ENCODE measurements at regions not wholly inside any gene's neighbourhood (a gene's known extent, or its start where the extent isn't known, plus 50 kb on each side); places are given as distances from the start of the nearest gene placed in this dataset.

GRCh38 chr2:83900862-83901261 is 558.2 kb downstream of the SUCLG1 start:
- Histone ChIP-seq H3K4me2 (no peak overlapping the region), H3K27me3 (no peaks in the 10 kb centered on the region), H3K9me3 (ENCODE audit: low read depth) (no peaks in the 10 kb centered on the region), H3K79me2 (no peaks in the 10 kb centered on the region), H4K20me1 (ENCODE audit: insufficient read depth, poor library complexity, severe bottlenecking) (no peaks in the 10 kb centered on the region), H3K9me2 (replicated peaks; ENCODE audit: insufficient read depth) (no peaks in the 10 kb centered on the region), H3K4me1 (ENCODE audit: insufficient read depth) (no peaks in the 10 kb centered on the region), H3K27ac (no peak overlapping the region), H3K36me3 (replicated peaks; ENCODE audit: insufficient read depth, low read depth) (no peaks in the 10 kb centered on the region), H3K4me3 (no peak overlapping the region), H2AFZ (no peak overlapping the region)
- 88% methylated on average over 1 of the region's 1 CpG for WGBS (ENCODE audit: low lambda C conversion rate, missing lambda C conversion rate)
- TF ChIP-seq CTCF (IDR thresholded peaks at IDR 0.05; ENCODE audit: poor library complexity) (no peak), EZH2 (IDR thresholded peaks at IDR 0.05; ENCODE audit: borderline replicate concordance) (no peak), EZH2phosphoT487 (IDR thresholded peaks at IDR 0.05; ENCODE audit: low read depth, severe bottlenecking, unreplicated experiment) (no peak)
- peak; percentile 6 for DNase-seq (ENCODE audit: low spot score)

- TF ChIP-seq EZH2phosphoT487 (IDR thresholded peaks at IDR 0.05; ENCODE audit: low read depth, severe bottlenecking, unreplicated experiment): no peak
- no peak for TF ChIP-seq CTCF (IDR thresholded peaks at IDR 0.05; ENCODE audit: poor library complexity)
- no peak for TF ChIP-seq EZH2 (IDR thresholded peaks at IDR 0.05; ENCODE audit: borderline replicate concordance)
- Histone ChIP-seq H3K9me2 (replicated peaks; ENCODE audit: insufficient read depth) (no peaks in the 10 kb centered on the region), H3K4me2 (no peak overlapping the region), H3K27ac (no peak overlapping the region), H2AFZ (no peak overlapping the region), H3K9me3 (ENCODE audit: low read depth) (no peaks in the 10 kb centered on the region), H3K79me2 (no peaks in the 10 kb centered on the region), H4K20me1 (ENCODE audit: insufficient read depth, poor library complexity, severe bottlenecking) (no peaks in the 10 kb centered on the region), H3K4me3 (no peak overlapping the region), H3K36me3 (replicated peaks; ENCODE audit: insufficient read depth, low read depth) (no peaks in the 10 kb centered on the region), H3K4me1 (ENCODE audit: insufficient read depth) (no peaks in the 10 kb centered on the region), H3K27me3 (no peaks in the 10 kb centered on the region)
- no peak for DNase-seq (ENCODE audit: low spot score)
- WGBS (ENCODE audit: low lambda C conversion rate, missing lambda C conversion rate): 83% methylated on average over 1 of the region's 1 CpG
Observed at GRCh38 chr2:83899271-83899670, 559.8 kb downstream of the SUCLG1 start.

- Histone ChIP-seq H3K27me3 (no peaks in the 10 kb centered on the region), H3K79me2 (no peaks in the 10 kb centered on the region), H3K36me3 (replicated peaks; ENCODE audit: insufficient read depth, low read depth) (no peaks in the 10 kb centered on the region), H3K4me1 (ENCODE audit: insufficient read depth) (no peaks in the 10 kb centered on the region), H3K4me2 (no peak overlapping the region), H2AFZ (no peak overlapping the region), H3K4me3 (no peak overlapping the region), H3K9me2 (replicated peaks; ENCODE audit: insufficient read depth) (no peaks in the 10 kb centered on the region), H3K9me3 (ENCODE audit: low read depth) (no peaks in the 10 kb centered on the region), H3K27ac (no peak overlapping the region), H4K20me1 (ENCODE audit: insufficient read depth, poor library complexity, severe bottlenecking) (no peaks in the 10 kb centered on the region)
- WGBS (ENCODE audit: low lambda C conversion rate, missing lambda C conversion rate): 89% methylated on average over 3 of the region's 3 CpGs
- no peak for DNase-seq (ENCODE audit: low spot score)
- TF ChIP-seq CTCF (IDR thresholded peaks at IDR 0.05; ENCODE audit: poor library complexity): no peak
- no peak for TF ChIP-seq EZH2 (IDR thresholded peaks at IDR 0.05; ENCODE audit: borderline replicate concordance)
Observed at GRCh38 chr2:83894976-83895375, 564.1 kb downstream of the SUCLG1 start.

- no peak overlapping the region for H3K27ac ChIP-seq
- H4K20me1 ChIP-seq (ENCODE audit: insufficient read depth, poor library complexity, severe bottlenecking): no peaks in the 10 kb centered on the region
- H3K36me3 ChIP-seq (replicated peaks; ENCODE audit: insufficient read depth, low read depth): no peaks in the 10 kb centered on the region
- H2AFZ ChIP-seq: no peak overlapping the region
- no peak overlapping the region for H3K4me2 ChIP-seq
- H3K79me2 ChIP-seq: no peaks in the 10 kb centered on the region
- no peaks in the 10 kb centered on the region for H3K9me3 ChIP-seq (ENCODE audit: low read depth)
- no peak overlapping the region for H3K4me3 ChIP-seq
- TF ChIP-seq CTCF (IDR thresholded peaks at IDR 0.05; ENCODE audit: poor library complexity): no peak
- no peak for TF ChIP-seq EZH2 (IDR thresholded peaks at IDR 0.05; ENCODE audit: borderline replicate concordance)
- TF ChIP-seq EZH2phosphoT487 (IDR thresholded peaks at IDR 0.05; ENCODE audit: low read depth, severe bottlenecking, unreplicated experiment): no peak
- no peaks in the 10 kb centered on the region for H3K9me2 ChIP-seq (replicated peaks; ENCODE audit: insufficient read depth)
- no peak for DNase-seq (ENCODE audit: low spot score)
- no peaks in the 10 kb centered on the region for H3K4me1 ChIP-seq (ENCODE audit: insufficient read depth)
- H3K27me3 ChIP-seq: no peaks in the 10 kb centered on the region
Observed at GRCh38 chr2:83887757-83888156, 571.3 kb downstream of the SUCLG1 start.
